HTR-8/SVneo (cell line): ENCODE measurements at regions not wholly inside any gene's neighbourhood (a gene's known extent, or its start where the extent isn't known, plus 50 kb on each side); places are given as distances from the start of the nearest gene placed in this dataset.
"Not testable (repeated sequence)": the region's sequence is repeated elsewhere in the genome, so short reads cannot be mapped to it uniquely, and the experiment has no call there.

Experiments used
- DNase-seq: peaks from one replicate; pipeline ENCODE4 v3.0.0; 2011; ENCODE audit warnings: low spot score, mixed read lengths; ENCODE audit not compliant: insufficient read length
- FAIRE-seq: peaks from 2 replicates; lab custom pipeline; 2011; peaks lifted over from hg19 to GRCh38; lab: Jason Lieb, UNC

- DNase-seq (no peak), FAIRE-seq (no peak)
Measured at GRCh38 chr14:89743828-89744227, 210.7 kb downstream of the EFCAB11 start.

DNA sequence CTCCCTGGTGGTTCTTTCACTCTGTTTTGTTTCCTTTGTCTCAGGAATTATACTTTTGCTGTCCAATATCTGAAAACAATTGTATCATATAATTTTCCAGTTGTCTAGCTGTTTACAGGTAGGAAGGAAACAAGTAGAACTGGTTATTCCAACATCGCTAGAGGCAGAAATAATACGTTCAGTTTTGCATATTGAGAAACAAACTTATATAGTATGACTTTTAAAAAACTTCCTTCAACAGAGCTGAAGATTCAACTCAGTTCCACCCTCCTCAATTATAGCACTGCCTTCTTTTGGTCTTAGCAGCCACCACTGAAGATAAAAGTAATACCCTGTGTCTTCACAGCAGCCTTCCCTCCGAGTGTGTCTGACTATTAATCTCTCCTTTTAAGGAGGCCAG, 214.3 kb downstream of the EFCAB11 start:
- FAIRE-seq: no peak

GRCh38 chr14:89736881-89737280, 217.6 kb downstream of the EFCAB11 start:
- DNase-seq (no peak), FAIRE-seq (no peak)

More for the DNA sequence above, 214.3 kb downstream of the EFCAB11 start:
- no peak for DNase-seq

GRCh38 chr14:89731396-89731933, 223.1 kb downstream of the EFCAB11 start:
- FAIRE-seq: no peak
- DNase-seq: no peak

GRCh38 chr14:89730687-89731086, 223.8 kb downstream of the EFCAB11 start:
- no peak for DNase-seq
- no peak for FAIRE-seq

- DNase-seq: no peak
- FAIRE-seq: no peak
Measured at GRCh38 chr14:89728964-89729363, 225.6 kb downstream of the EFCAB11 start.

DNA sequence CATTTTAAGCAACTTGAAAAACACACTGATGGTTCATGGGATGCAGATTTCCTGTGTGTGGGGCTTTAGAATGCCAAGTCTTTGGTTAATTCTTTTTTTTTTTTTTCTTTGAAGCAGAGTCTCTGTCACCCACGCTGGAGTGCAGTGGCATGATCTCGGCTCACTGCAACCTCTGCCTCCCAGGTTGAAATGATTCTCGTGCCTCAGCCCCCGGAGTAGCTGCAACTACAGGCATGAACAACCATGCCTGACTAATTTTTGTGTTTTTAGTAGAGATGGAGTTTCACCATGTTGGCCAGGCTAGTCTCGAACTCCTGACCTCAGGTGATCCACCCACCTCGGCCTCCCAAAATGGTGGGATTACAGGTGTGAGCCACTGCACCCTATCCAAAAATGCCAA, 228.3 kb downstream of the EFCAB11 start:
- not testable (repeated sequence) for DNase-seq, FAIRE-seq

- FAIRE-seq (no peak), DNase-seq (no peak)
Measured at GRCh38 chr14:89724628-89724960, 229.9 kb downstream of the EFCAB11 start.

GRCh38 chr14:89723930-89724627, 230.5 kb downstream of the EFCAB11 start:
- DNase-seq: no peak
- no peak for FAIRE-seq

- DNase-seq: no peak
Measured at GRCh38 chr14:89721956-89722355, 232.6 kb downstream of the EFCAB11 start.

DNA sequence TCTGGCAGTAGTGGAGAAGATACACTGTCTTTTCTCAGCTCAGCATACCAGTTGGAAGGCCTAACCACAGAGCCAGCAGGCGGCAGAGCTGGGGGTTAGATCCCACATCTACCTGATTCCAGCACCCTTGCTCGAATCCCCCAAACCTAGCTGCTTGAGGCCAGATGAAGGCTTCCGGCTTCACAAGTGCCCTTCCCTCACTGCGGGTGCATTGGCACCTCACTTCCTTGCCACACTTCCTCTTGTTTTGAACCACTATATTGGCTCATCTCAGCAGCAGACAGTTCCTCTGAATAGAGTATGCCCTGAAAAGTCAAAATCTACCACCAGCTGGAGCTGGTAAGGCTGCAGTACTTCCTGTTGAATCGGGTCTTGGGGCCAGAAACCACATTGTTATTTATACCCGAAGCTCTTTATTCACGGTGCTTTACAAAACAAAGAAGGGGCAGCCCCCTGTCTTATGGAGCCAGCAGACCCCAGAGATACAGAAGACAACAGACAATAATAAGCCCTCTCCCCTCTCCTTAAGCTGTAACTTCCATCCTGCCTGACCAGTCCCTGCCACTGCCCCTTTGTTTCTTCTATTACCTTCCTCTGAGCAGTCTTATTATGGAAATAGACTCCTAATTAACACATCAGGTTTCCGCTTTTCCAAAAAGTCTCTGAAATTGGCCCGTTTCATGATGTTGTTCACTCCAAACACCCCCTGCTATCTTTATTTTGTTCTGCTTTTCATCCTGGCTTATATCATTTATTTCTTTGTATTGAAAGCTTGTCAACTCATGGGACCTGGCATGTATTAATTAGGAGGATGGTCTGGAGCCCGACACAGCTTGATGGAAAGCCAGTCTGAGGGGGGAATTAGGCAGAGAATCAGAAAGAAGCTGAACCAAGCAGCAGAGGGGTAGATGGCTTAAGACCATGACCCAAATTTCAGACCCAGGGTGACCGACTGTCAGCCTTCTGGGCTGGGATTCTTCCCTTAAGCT, 233.5 kb downstream of the EFCAB11 start:
- FAIRE-seq (no peak), DNase-seq (no peak)

More at GRCh38 chr14:89721956-89722355, 232.6 kb downstream of the EFCAB11 start:
- FAIRE-seq: no peak

DNA sequence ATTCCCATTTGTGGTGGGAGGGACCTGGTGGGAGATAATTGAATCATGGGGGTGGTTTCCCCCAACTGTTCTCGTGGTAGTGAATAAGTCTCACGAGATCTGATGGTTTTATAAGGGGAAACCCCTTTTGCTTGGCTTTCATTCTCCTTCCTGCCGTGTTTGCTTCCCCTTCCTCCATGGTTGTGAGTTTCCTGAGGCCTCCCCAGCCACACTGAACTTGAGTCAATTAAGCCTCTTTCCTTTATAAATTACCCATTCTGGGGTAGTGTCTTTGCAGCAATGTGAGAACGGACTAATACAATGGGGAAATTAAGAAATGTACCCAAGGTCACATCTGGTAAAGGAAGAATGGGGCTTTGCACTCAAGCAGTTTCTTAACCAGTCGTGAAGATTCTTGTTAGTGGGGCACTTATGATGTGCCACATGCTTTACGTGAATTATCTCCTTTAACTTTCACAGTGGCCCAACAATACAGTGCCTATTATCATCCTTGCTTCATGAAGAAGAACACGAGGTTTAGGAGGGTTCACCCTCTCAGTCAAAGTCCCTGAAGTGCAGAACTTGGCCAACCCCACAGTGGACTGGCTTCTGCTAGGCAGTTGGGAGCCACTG, 234.3 kb downstream of the EFCAB11 start:
- no peak for FAIRE-seq
- DNase-seq: no peak

DNA sequence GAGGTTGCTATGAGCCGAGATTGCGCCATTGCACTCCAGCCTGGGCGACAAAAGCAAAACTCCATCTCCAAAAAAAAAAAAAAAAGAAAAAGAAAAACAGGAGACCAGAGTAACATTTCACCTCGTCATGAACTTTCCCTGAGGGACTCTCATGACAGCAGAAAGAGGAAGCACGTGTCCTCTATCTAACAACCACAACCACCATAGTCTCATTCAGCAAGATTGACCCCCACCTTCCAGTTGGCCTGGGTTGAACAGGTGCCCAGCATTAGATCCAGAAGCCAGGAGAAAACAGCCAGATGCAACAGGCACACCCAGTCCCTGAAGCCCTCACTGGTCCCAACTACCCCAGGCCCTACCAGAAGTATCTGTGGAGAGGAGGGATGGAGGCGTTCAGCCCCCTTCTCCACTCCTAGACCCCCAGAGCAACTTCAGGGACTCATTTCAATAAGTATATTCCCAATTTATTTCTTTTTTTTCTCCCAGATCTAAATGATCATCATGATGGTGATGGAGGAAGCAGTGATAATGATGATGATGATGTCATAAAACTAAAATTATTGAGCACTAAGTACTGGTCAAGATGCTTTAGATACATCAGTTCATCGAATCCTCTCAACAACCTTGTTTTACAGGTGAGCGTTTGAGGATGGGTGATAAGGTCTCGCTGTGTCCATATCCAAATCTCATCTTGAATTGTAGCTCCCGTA, 235.0 kb downstream of the EFCAB11 start:
- no peak for DNase-seq
- no peak for FAIRE-seq

DNA sequence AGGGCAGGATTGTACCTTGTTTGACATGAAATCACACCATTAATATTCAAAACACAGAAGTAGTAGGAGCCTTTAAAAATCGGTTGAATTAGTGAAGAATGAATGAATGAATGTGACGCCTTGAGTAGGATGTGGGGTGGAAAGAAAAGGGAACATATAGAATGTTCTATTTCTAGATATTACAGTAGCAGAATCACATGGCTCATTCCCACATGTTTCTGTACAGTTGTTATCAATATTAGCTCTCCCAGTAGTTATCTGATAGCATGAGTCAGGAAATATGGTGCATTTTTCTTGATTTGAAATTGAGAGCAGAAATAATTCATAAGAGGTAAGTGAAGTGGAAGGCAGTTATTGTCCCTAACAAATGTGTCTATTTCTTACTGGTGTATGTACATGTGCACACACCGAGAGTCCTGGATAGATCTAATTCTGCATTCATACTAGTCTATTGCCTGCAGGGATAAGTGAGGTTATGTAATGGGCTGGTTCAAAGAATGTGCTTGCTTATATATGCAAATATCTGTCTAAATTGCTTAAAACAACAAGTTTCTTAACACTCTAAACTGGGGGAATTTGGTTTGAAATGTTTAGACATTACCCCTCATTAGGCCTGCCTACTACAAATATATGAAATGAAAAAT, 245.4 kb downstream of the EFCAB11 start:
- no peak for DNase-seq
- no peak for FAIRE-seq

DNA sequence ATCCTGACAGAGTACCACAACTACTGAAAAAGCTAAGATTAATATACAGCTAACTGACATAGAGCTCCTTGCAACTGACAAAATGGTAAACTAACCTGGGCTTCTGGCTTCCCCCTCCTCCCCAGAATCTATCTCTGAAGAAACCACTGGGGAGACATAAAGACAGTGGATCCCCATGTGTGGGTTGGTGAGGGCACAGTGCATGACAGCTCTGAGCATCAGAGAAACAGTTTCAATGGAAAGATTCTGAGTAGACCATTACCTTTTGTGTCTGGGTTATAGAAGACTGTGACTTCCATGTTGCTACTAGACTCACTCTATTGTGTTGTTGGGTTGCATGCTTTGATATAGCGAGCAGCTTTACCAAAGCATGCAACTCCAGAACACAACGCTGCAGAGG, 247.4 kb downstream of the EFCAB11 start:
- no peak for DNase-seq
- FAIRE-seq: no peak

GRCh38 chr14:89702876-89703200, 251.7 kb downstream of the EFCAB11 start:
- DNase-seq (no peak), FAIRE-seq (no peak)

GRCh38 chr14:89702073-89702875, 252.3 kb downstream of the EFCAB11 start:
- FAIRE-seq (no peak), DNase-seq (no peak)

DNA sequence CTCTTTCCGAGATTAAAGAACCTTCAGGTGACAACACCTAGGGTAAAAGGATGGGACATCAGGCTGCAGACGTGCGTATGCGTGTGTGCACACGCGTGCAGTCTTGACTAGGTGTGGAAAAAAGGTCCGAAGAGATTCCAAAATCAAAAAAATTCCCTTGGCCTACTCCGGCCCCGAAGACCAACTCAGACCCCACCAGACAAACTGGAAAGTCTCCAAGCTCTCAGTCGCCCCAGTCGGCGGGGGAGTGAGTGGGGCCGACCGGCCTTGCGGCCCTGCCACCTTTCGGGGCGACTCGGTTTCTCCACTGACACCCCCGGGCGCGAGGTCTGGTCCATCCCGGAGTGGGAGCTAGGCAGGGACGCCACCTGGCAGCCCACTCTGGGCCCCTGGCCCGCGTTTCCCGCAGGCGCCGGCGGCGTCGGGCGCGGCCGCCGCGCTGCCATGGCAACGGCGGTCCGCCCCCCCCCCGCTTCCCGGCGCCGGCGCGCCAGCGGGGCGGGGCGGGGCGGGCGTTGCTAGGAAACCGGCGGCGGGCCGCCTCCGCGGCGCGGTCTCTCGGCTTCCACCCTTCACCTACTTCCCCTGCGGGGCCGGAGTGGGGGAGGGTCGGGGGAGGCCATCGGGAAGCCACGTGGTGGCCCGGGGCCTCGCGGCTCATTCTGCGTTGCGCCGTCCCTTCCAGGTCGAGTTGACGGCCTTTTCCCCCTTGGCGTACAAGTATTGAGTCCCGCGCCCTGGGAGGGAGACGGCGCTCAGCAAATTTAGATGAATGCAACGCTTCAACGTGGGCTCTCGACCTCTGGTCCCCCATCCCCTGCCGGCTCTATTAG, 253.1 kb downstream of the EFCAB11 start:
- DNase-seq: peak; percentile 81
- FAIRE-seq: no peak
